ENCODE measurements at regions not wholly inside any gene's neighbourhood (a gene's known extent, or its start where the extent isn't known, plus 50 kb on each side); places are given as distances from the start of the nearest gene placed in this dataset.

- TF ChIP-seq, protein P1, sequence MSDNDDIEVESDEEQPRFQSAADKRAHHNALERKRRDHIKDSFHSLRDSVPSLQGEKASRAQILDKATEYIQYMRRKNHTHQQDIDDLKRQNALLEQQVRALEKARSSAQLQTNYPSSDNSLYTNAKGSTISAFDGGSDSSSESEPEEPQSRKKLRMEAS (IDR thresholded peaks at IDR 0.05) = no peak
- TF ChIP-seq JUND (IDR thresholded peaks at IDR 0.05; ENCODE audit: low read length) = no peak
- no peak for TF ChIP-seq POLR2A (IDR thresholded peaks at IDR 0.05; ENCODE audit: control extremely low read depth in 1 of 2, low read depth in 2 of 2, low read length in 2 of 2)
- TF ChIP-seq, protein P2, sequence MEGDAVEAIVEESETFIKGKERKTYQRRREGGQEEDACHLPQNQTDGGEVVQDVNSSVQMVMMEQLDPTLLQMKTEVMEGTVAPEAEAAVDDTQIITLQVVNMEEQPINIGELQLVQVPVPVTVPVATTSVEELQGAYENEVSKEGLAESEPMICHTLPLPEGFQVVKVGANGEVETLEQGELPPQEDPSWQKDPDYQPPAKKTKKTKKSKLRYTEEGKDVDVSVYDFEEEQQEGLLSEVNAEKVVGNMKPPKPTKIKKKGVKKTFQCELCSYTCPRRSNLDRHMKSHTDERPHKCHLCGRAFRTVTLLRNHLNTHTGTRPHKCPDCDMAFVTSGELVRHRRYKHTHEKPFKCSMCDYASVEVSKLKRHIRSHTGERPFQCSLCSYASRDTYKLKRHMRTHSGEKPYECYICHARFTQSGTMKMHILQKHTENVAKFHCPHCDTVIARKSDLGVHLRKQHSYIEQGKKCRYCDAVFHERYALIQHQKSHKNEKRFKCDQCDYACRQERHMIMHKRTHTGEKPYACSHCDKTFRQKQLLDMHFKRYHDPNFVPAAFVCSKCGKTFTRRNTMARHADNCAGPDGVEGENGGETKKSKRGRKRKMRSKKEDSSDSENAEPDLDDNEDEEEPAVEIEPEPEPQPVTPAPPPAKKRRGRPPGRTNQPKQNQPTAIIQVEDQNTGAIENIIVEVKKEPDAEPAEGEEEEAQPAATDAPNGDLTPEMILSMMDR (IDR thresholded peaks at IDR 0.05; ENCODE audit: control extremely low read depth in 1 of 3, insufficient read depth in 1 of 3, low read depth in 1 of 3, low read length in 3 of 3) = no peak
- no peak for TF ChIP-seq YY1 (IDR thresholded peaks at IDR 0.05; ENCODE audit: low read depth, low read length)
- no peak for TF ChIP-seq RNF2 (IDR thresholded peaks at IDR 0.05; ENCODE audit: borderline replicate concordance, low read depth, low read length, missing control alignments, poor library complexity, severe bottlenecking)
- no peak for TF ChIP-seq EZH2 (IDR thresholded peaks at IDR 0.05; ENCODE audit: low read depth, low read length, severe bottlenecking)
- TF ChIP-seq RXRA (IDR thresholded peaks at IDR 0.05; ENCODE audit: insufficient read depth, low read depth, low read length) = no peak
- no peak for TF ChIP-seq SIN3A (conservative IDR thresholded peaks at IDR 0.05 in 1 of 2, IDR thresholded peaks at IDR 0.05 in 1 of 2; ENCODE audit: low read depth in 1 of 2, low read length in 2 of 2)
- no peak for TF ChIP-seq BACH1 (IDR thresholded peaks at IDR 0.05; ENCODE audit: low read length)
- TF ChIP-seq FOSL1 (IDR thresholded peaks at IDR 0.05; ENCODE audit: insufficient read depth, low read depth, low read length) = no peak
Measured at GRCh38 chr1:242586360-242586680, 61.8 kb upstream of the PLD5 start.
